Right lobe of liver (tissue), 6 donors: ENCODE measurements at regions not wholly inside any gene's neighbourhood (a gene's known extent, or its start where the extent isn't known, plus 50 kb on each side); places are given as distances from the start of the nearest gene placed in this dataset.
A peak's percentile ranks its signal among the peaks of the same experiment; 100 is the strongest.
"Not testable (repeated sequence)": the region's sequence is repeated elsewhere in the genome, so short reads cannot be mapped to it uniquely, and the experiment has no call there.

ENCODE experiments used
- ATAC-seq, 4 donors: fragments of 200-7000 bp; cut with Tn5 transposase; one replicate each; pipeline ENCODE4 v1.9.1; 2020; ENCODE audit warnings: mild to moderate bottlenecking in 4 of 4, moderate library complexity in 4 of 4
- DNase-seq, 3 donors: peaks; one replicate each; pipeline ENCODE4 v3.0.0-alpha.2; 2020
- H3K27ac ChIP-seq, 3 donors: fragments of 200-600 bp; one replicate each; pipeline ENCODE4 v1.8.0; 2022
- H3K27me3 ChIP-seq, 2 donors: fragments of 200-600 bp; one replicate each; pipeline ENCODE4 v1.8.0; 2022
- H3K36me3 ChIP-seq, 4 donors: fragments of 200-600 bp; sonication (generic) in 1 of 4; one replicate each; pipeline versions ENCODE4 v1.5.1 to v1.8.0; 2017 to 2022; ENCODE audit warnings: control low read depth in 1 of 4
- H3K4me1 ChIP-seq, 4 donors: fragments of 200-600 bp; sonication (generic) in 1 of 4; one replicate each; pipeline versions ENCODE4 v1.5.1 to v1.8.0; 2017 to 2022; ENCODE audit warnings: control low read depth in 1 of 4
- H3K4me3 ChIP-seq, 3 donors: fragments of 200-600 bp; one replicate each; pipeline ENCODE4 v1.8.0; 2022
- H3K9me3 ChIP-seq, 4 donors: fragments of 200-600 bp; sonication (generic) in 1 of 4; one replicate each; pipeline versions ENCODE4 v1.5.1 to v1.8.0; 2017 to 2022; ENCODE audit warnings: control low read depth in 1 of 4
- CTCF ChIP-seq, 4 donors: fragments of 200-600 bp in 3 of 4; fragments of 450-650 bp in 1 of 4; IDR thresholded peaks; one replicate each; pipeline versions ENCODE4 v1.5.1 to v1.8.0; 2016 to 2022; ENCODE audit warnings: antibody characterized with exemption in 4 of 4, mild to moderate bottlenecking in 2 of 4
- POLR2A ChIP-seq: fragments of 450-650 bp; IDR thresholded peaks from one replicate; pipeline ENCODE4 v1.6.1; 2017; ENCODE audit warnings: antibody characterized with exemption, mild to moderate bottlenecking
- WGBS: methylation state at CpG from one replicate; pipeline ENCODE4 v1.1.6; 2018; ENCODE audit warnings: low coverage, low lambda C conversion rate; ENCODE audit not compliant: insufficient coverage; ENCODE audit errors: missing lambda C conversion rate; 5-methylcytosine and 5-hydroxymethylcytosine counted together
- intact Hi-C, 2 donors: fragments of 100-400 bp; cut with DNase I; formaldehyde crosslinking; loops; one replicate each; pipeline versions ENCODE4 v1.11.2 to v1.14.1; 2022
- donor health status: DM: no; HTN: yes; CAD: no.
- donor health status: DM: no; HTN: no; CAD: no.
- donor health status: DM: no; HTN: no; CAD: no.
- donor health status: DM: no; HTN: yes; CAD: no.
- donor health status: DM: no; HTN: yes; CAD: no.

GRCh38 chr12:131335456-131335855 is 375.4 kb upstream of the SFSWAP start:
- TF ChIP-seq POLR2A (no peak), CTCF (IDR thresholded peaks at IDR 0.05) (no peak)
- no peak for ATAC-seq
- no peak for DNase-seq
- intact Hi-C loops = loop anchor here in 1 of 2 donors (10.0 kb wide), 1 partner anchor 289 kb away; no protein-coding TSS in a partner anchor
- Histone ChIP-seq H3K27me3 (no peaks in the 10 kb centered on the region), H3K27ac (no peak overlapping the region), H3K4me1 (no peaks in the 10 kb centered on the region), H3K9me3 (no peaks in the 10 kb centered on the region), H3K36me3 (no peaks in the 10 kb centered on the region), H3K4me3 (no peak overlapping the region)
- 8% methylated on average over 2 of the region's 4 CpGs for WGBS

GRCh38 chr12:131337861-131338260 is 373.0 kb upstream of the SFSWAP start:
- intact Hi-C loops = loop anchor here in 1 of 2 donors (10.0 kb wide), 1 partner anchor 287 kb away; no protein-coding TSS in a partner anchor
- H3K4me1 ChIP-seq, DNase-seq, H3K9me3 ChIP-seq, H3K27ac ChIP-seq, H3K27me3 ChIP-seq, H3K4me3 ChIP-seq, H3K36me3 ChIP-seq, ATAC-seq: not testable (repeated sequence)
- no CpG with 5 or more reads among the region's 3 CpGs for WGBS

GRCh38 chr12:131340616-131341210 is 370.2 kb upstream of the SFSWAP start:
- no peak overlapping the region for H3K27ac ChIP-seq
- ATAC-seq = peak in 1 of 4 donors; percentile 19
- intact Hi-C loops = no loop called here
- no peak for TF ChIP-seq CTCF (IDR thresholded peaks at IDR 0.05)
- no peak for TF ChIP-seq POLR2A
- H3K36me3 ChIP-seq = no peaks in the 10 kb centered on the region
- H3K4me3 ChIP-seq = no peak overlapping the region
- H3K27me3 ChIP-seq = no peaks in the 10 kb centered on the region
- no peaks in the 10 kb centered on the region for H3K9me3 ChIP-seq
- no peak for DNase-seq
- no peaks in the 10 kb centered on the region for H3K4me1 ChIP-seq
- 64% methylated on average over 4 of the region's 13 CpGs for WGBS

- 65% methylated on average over 3 of the region's 6 CpGs for WGBS
- H3K9me3 ChIP-seq, H3K36me3 ChIP-seq, H3K4me1 ChIP-seq, DNase-seq, H3K27me3 ChIP-seq, H3K27ac ChIP-seq, H3K4me3 ChIP-seq, intact Hi-C loops: not testable (repeated sequence)
- ATAC-seq = peak in 1 of 4 donors; percentile 46
Observed at GRCh38 chr12:131341608-131342007, 369.3 kb upstream of the SFSWAP start.

- intact Hi-C loops = not testable (repeated sequence)
- WGBS = 66% methylated on average over 3 of the region's 3 CpGs
Observed at GRCh38 chr12:131343436-131343835, 367.5 kb upstream of the SFSWAP start.

GRCh38 chr12:131344715-131345520 is 366.0 kb upstream of the SFSWAP start:
- H3K27me3 ChIP-seq, H3K27ac ChIP-seq, DNase-seq, H3K36me3 ChIP-seq, H3K4me1 ChIP-seq, intact Hi-C loops, H3K9me3 ChIP-seq, H3K4me3 ChIP-seq: not testable (repeated sequence)
- 56% methylated on average over 6 of the region's 22 CpGs for WGBS
- peak in 1 of 4 donors; percentile 19 for ATAC-seq

More at GRCh38 chr12:131343436-131343835, 367.5 kb upstream of the SFSWAP start:
- not testable (repeated sequence) for DNase-seq, H3K36me3 ChIP-seq, H3K27ac ChIP-seq, H3K9me3 ChIP-seq, H3K4me1 ChIP-seq, ATAC-seq, H3K4me3 ChIP-seq, H3K27me3 ChIP-seq
